Ovary (tissue), 7 donors: ENCODE measurements at regions not wholly inside any gene's neighbourhood (a gene's known extent, or its start where the extent isn't known, plus 50 kb on each side); places are given as distances from the start of the nearest gene placed in this dataset.

Experiments
- DNase-seq, 5 donors: peaks; one replicate each; pipeline ENCODE4 v3.0.0-alpha.2; 2019 to 2020
- H3K27ac ChIP-seq, 2 donors: fragments of 200-600 bp; one replicate each; pipeline versions ENCODE4 v1.5.1 to v1.8.0; 2019 to 2022
- H3K27me3 ChIP-seq: fragments of 200-600 bp; one replicate; pipeline ENCODE4 v1.8.0; 2022
- H3K36me3 ChIP-seq: fragments of 200-600 bp; sonication (generic); one replicate; pipeline ENCODE4 v1.5.1; 2019
- H3K4me1 ChIP-seq: one replicate; pipeline ENCODE4 v1.8.1; 2013; ENCODE audit warnings: mild to moderate bottlenecking, moderate library complexity; ENCODE audit not compliant: insufficient read depth
- H3K4me3 ChIP-seq: fragments of 200-600 bp; sonication (generic); one replicate; pipeline ENCODE4 v1.5.1; 2017
- H3K9me3 ChIP-seq, 2 donors: fragments of 200-600 bp in 1 of 2; sonication (generic) in 1 of 2; one replicate each; pipeline versions ENCODE4 v1.5.1 to v1.8.1; 2013 to 2019; ENCODE audit warnings: mild to moderate bottlenecking in 1 of 2, moderate library complexity in 1 of 2
- EP300 ChIP-seq: sonication (generic); formaldehyde crosslinking; IDR thresholded peaks from one replicate; pipeline ENCODE4 v1.6.1; 2017; ENCODE audit warnings: antibody characterized with exemption
- POLR2A ChIP-seq: fragments of 450-650 bp; IDR thresholded peaks from one replicate; pipeline ENCODE4 v1.6.1; 2017; ENCODE audit warnings: antibody characterized with exemption, mild to moderate bottlenecking, moderate library complexity
- WGBS, 3 donors: extraction: QIAGEN DNeasy Blood & Tissue Kit in 1 of 3; methylation state at CpG; one replicate each; pipeline versions ENCODE4 v1.1.5 to v1.1.7; 2013 to 2017; 5-methylcytosine and 5-hydroxymethylcytosine counted together
- intact Hi-C, 4 donors: fragments of 100-400 bp; cut with DNase I; formaldehyde crosslinking; loops; one replicate each; pipeline versions ENCODE4 v1.11.0 to v1.15.1; 2022 to 2023
- TF ChIP-seq, protein P1 (sequence below), 3 donors: fragments of 450-650 bp in 2 of 3; fragments of 200-600 bp in 1 of 3; IDR thresholded peaks; one replicate each; pipeline versions ENCODE4 v1.5.1 to v1.8.0; 2016 to 2022; ENCODE audit warnings: antibody characterized with exemption in 3 of 3, mild to moderate bottlenecking in 1 of 3
- donor health status: DM: no; HTN: no; CAD: no; lungs with moderate emphysema.
- donor health status: DM: no; HTN: no; CAD: no.
- donor health status: Bipolar disorder and iron deficiency.
- donor health status: DM: no; HTN: no; CAD: no.
- donor health status: DM: yes; HTN: yes; CAD: no.

DNA sequence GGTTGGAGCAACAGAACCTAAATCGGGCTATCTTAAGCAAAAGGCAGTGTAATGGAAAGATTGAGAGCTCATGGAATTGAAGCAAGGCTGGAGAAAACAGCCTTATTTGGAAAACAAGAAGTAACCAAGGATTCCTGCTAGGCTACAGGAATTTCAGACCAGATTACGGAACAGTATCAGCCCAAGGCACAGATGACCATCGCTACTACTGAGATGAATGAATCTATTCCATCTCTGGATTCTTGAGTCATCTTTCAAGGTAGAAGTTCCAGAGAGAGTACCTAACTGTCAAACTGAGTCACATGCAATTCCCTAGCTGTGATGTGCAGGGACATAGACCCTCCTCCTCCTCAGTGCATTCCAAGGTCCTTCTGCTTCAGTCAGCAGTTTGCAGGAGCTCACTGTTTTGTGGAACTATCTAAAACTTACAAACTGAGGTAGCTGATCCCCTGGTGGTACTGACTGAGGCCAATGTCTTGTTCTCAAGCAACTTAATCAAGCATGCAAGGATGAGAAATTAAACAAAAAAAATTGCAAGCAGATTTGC is 62.0 kb upstream of the SMLR1 start:
- TF ChIP-seq, protein P1, sequence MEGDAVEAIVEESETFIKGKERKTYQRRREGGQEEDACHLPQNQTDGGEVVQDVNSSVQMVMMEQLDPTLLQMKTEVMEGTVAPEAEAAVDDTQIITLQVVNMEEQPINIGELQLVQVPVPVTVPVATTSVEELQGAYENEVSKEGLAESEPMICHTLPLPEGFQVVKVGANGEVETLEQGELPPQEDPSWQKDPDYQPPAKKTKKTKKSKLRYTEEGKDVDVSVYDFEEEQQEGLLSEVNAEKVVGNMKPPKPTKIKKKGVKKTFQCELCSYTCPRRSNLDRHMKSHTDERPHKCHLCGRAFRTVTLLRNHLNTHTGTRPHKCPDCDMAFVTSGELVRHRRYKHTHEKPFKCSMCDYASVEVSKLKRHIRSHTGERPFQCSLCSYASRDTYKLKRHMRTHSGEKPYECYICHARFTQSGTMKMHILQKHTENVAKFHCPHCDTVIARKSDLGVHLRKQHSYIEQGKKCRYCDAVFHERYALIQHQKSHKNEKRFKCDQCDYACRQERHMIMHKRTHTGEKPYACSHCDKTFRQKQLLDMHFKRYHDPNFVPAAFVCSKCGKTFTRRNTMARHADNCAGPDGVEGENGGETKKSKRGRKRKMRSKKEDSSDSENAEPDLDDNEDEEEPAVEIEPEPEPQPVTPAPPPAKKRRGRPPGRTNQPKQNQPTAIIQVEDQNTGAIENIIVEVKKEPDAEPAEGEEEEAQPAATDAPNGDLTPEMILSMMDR (IDR thresholded peaks at IDR 0.05) = no peak
- no peak for TF ChIP-seq POLR2A
- TF ChIP-seq EP300 = no peak
- Histone ChIP-seq H3K36me3 (no peaks in the 10 kb centered on the region), H3K9me3 (no peaks in the 10 kb centered on the region), H3K27ac (no peak overlapping the region), H3K4me3 (no peak overlapping the region), H3K4me1 (peaks cover 3% of the 10 kb centered on the region), H3K27me3 (no peaks in the 10 kb centered on the region)
- 19 to 28% (median 23%) methylated on average over 3 of the region's 3 CpGs for WGBS, 3 donors
- intact Hi-C loops = no loop called here
- no peak for DNase-seq

DNA sequence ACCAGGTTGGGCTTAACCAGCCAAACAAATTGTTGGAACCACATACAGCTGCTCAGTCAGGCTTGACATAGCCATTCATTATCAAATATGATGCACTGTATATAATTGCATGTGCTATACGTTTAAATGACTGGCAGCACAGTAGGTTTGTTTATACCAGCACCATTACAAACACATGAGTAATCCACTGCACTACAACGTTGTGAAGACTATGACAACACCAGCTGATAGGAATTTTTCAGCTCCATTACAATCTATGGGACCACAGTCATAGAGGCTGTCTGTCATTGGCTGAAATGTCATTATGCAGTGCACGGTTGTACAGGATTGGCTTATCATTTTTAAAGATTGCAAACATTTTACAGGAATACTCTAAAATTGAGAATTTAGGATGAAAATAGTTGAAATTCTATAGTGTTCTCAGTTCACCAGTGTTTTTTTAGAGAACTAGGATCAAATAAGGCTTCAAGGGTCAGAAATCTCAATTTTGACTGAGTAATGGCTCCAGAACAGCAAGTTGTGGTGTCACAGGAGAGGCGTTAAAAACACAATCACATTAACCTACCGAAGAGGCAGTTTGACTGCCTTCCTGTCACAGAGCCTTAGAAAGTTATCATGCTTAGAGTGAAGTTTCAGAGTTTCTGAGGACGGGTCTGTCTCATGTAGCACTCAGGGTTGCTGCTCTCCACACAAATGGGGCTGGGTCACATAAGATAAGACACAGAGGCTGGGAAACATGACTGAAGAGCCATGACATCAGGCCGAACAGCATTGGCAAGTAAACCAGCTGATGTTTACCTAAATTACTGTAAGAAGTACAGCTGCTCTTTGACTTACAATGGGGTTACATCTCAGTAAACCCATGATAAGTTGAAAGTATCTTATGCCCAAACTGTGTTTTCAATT is 60.7 kb upstream of the SMLR1 start:
- H3K4me1 ChIP-seq = peaks cover 3% of the 10 kb centered on the region
- WGBS, 3 donors = 72 to 86% (median 76%) methylated on average over 7 of the region's 7 CpGs
- no peaks in the 10 kb centered on the region for H3K36me3 ChIP-seq
- H3K9me3 ChIP-seq = no peaks in the 10 kb centered on the region
- intact Hi-C loops = no loop called here
- no peak overlapping the region for H3K4me3 ChIP-seq
- H3K27me3 ChIP-seq = no peaks in the 10 kb centered on the region
- TF ChIP-seq POLR2A = no peak
- TF ChIP-seq, protein P1 (IDR thresholded peaks at IDR 0.05) = no peak
- TF ChIP-seq EP300 = no peak
- no peak for DNase-seq
- H3K27ac ChIP-seq = no peak overlapping the region

DNA sequence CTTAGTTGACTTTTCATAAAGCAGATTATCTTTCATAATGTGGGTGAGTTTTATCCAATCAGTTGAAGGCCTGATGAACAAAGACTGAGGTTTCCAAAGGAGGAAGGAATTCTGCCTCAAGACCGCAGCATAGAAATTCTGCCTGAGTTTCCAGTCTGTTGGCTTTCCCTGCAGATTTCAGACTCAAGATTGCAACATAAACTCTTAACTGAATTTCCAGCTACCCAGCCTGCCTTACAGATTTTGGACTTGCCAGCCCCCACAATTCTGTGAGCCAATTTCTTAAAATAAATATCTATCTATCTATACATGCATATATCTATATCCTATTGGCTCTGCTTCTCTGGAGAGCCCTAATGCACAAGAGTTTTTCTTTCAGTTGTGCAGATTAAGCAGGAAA is 57.3 kb upstream of the SMLR1 start:
- Histone ChIP-seq H3K9me3 (no peaks in the 10 kb centered on the region), H3K27ac (no peak overlapping the region), H3K36me3 (no peaks in the 10 kb centered on the region), H3K4me3 (no peak overlapping the region), H3K27me3 (no peaks in the 10 kb centered on the region), H3K4me1 (peaks cover 3% of the 10 kb centered on the region)
- intact Hi-C loops = no loop called here
- DNase-seq = no peak
- TF ChIP-seq EP300 = no peak
- no peak for TF ChIP-seq POLR2A
- TF ChIP-seq, protein P1 (IDR thresholded peaks at IDR 0.05) = no peak
- 91 to 100% (median 96%) methylated on average over 1 of the region's 1 CpG for WGBS, 3 donors

DNA sequence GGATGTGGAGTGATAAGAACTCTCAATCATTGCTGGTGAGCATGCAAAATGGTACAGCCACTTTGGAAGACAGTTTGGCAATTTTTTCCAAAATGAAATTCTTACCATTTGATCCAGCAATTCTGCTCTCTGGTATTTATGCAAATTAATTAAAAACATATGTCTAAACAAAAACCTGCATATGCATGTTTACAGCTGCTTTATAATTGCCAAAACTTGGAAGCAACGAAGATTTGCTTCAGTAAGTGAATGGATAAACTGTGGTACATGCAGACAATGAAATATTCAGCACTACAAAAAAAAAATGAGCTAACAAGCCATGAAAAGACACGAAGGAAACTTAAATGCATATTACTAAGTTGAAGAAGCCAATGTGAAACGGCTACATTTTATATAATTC is 55.5 kb upstream of the SMLR1 start:
- no peak for TF ChIP-seq EP300
- TF ChIP-seq, protein P1 (IDR thresholded peaks at IDR 0.05) = no peak
- TF ChIP-seq POLR2A = no peak
- WGBS, 3 donors = 61 to 67% (median 66%) methylated on average over 3 of the region's 3 CpGs
- no peak for DNase-seq
- H3K36me3 ChIP-seq = no peaks in the 10 kb centered on the region
- no peaks in the 10 kb centered on the region for H3K9me3 ChIP-seq
- intact Hi-C loops = no loop called here
- no peak overlapping the region for H3K4me3 ChIP-seq
- no peak overlapping the region for H3K27ac ChIP-seq
- H3K27me3 ChIP-seq = no peaks in the 10 kb centered on the region
- no peaks in the 10 kb centered on the region for H3K4me1 ChIP-seq
